ENCODE measurements at regions not wholly inside any gene's neighbourhood (a gene's known extent, or its start where the extent isn't known, plus 50 kb on each side); places are given as distances from the start of the nearest gene placed in this dataset.

DNA sequence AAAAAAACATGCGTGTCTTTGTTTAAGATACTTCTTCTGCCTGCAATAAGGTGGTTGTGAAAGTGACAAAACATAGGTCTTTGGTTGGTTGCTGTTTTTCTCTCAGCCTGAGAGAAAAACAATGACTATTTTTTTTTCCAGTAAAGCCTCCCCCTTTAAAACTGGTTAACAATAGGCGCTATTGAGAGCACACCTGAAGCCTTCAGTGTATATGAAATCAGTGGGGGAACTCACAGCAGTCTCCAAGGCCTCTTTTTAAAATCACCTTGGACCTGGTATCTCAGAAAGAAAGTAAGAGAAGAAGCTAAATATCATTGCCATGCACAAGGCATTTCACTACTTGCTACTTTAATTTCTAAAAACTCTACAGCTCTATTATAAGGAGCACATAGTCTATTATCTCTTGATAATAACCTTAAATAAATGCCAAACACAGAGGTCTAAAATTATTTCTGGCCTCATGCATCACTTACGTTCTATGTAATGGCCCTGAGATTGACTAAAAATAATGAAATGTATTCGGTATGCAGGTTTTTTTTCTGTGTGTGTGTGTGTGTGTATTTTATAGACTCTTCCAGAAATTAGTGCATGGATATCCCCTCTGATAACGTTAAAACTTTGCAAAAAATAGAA lies 544.4 kb downstream of the TDRD15 start:
- TF ChIP-seq, protein P1, sequence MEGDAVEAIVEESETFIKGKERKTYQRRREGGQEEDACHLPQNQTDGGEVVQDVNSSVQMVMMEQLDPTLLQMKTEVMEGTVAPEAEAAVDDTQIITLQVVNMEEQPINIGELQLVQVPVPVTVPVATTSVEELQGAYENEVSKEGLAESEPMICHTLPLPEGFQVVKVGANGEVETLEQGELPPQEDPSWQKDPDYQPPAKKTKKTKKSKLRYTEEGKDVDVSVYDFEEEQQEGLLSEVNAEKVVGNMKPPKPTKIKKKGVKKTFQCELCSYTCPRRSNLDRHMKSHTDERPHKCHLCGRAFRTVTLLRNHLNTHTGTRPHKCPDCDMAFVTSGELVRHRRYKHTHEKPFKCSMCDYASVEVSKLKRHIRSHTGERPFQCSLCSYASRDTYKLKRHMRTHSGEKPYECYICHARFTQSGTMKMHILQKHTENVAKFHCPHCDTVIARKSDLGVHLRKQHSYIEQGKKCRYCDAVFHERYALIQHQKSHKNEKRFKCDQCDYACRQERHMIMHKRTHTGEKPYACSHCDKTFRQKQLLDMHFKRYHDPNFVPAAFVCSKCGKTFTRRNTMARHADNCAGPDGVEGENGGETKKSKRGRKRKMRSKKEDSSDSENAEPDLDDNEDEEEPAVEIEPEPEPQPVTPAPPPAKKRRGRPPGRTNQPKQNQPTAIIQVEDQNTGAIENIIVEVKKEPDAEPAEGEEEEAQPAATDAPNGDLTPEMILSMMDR (IDR thresholded peaks at IDR 0.05; ENCODE audit: insufficient read depth, low read length, poor library complexity, severe bottlenecking) = no peak
- no peak for TF ChIP-seq EZH2phosphoT487 (conservative IDR thresholded peaks at IDR 0.05; ENCODE audit: low read length)
